HG03060 (cell line): ENCODE measurements at regions not wholly inside any gene's neighbourhood (a gene's known extent, or its start where the extent isn't known, plus 50 kb on each side); places are given as distances from the start of the nearest gene placed in this dataset.
"Not testable (repeated sequence)": the region's sequence is repeated elsewhere in the genome, so short reads cannot be mapped to it uniquely, and the experiment has no call there.

Experiments used
- ATAC-seq: cut with Tn5 transposase; IDR thresholded peaks from one replicate; pipeline ENCODE4 v1.9.1; 2021; ENCODE audit warnings: low read depth, moderate number of reproducible peaks; ENCODE audit not compliant: unreplicated experiment

DNA sequence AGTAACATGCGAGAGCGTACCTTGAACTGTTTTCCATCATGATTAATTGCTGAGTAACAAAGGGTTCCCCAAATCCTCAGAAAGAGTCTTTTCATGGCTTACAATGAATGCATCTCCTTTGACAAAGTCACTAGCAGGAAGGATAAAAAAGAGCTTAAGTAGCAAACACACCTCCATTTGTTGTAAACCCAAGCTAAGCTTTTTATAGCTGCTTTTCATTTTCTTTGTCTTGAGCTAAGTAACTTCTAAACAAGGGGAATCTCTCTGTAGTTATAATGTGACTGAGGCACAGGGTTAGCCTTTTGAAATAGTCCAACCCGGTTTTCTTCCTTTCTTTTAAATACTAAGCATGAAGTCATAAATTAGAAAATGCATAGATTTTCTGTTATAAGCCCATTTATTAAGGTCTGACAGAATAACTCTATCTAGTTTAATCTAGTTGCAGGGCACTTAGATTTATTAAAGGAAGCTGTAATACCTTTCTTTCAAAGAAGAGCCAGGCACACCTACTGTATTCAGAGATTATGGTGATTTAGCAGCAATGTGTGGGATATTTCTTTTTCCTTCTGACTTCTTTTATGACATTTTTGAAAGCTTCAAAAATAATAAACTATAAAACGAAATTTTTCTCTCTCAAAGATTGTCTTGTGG lies 226.9 kb upstream of the SMIM31 start:
- ATAC-seq = no peak

DNA sequence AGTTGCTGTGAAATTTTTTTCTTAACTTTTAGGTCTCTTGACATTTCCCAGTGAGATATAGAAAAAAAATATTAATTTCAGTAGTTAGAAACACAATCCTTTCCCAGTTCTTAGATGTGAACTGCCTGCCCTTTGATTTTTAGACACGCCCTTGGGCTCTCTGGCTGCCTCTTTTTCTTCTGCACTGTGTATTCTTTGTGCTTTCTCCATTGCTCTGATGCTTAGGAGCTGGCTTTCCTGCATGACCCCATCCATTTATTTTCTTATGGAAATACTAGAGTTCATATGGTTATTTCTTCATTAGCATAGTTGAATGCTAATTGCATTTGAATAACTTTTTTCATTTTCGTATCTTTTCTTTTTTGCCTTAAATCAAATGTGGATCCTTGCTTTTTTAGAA lies 224.9 kb upstream of the SMIM31 start:
- ATAC-seq = no peak

DNA sequence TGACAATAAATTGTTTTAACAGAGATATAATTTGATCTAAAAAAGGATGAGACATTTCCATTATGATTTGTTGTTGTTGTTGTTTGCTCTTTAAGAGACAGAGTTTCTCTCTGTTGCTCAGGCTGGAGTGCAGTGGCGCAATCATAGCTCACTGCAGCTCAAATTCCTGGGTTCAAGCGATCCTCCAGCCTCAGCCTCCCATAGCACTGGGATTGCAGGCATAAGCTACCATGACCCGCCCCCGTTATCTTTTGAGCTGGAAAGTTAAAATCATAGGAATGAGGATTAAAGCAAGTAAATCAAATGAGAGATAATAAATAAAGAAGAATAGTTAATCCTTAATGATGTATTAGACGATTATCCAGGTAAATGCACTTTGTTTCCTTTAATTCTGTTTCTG lies 224.4 kb upstream of the SMIM31 start:
- no peak for ATAC-seq

DNA sequence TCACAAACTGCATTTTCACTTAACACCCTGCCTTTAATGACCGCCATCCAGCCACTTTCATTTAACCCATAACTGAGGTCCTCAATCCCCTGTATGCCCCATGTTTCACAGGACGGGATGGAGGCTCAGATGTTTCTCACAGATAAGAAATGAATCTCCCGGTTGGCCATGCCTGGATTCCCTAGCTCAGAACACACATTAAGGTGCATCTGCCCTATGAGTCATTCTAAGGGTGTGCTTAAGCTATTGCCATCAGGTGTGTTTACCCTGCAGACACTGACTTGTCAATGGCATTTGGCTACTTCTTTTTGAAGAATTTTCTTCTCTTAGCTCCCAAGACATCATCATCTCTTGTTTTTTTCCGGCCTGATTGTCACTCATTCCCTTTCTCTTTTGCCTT lies 222.6 kb upstream of the SMIM31 start:
- no peak for ATAC-seq

DNA sequence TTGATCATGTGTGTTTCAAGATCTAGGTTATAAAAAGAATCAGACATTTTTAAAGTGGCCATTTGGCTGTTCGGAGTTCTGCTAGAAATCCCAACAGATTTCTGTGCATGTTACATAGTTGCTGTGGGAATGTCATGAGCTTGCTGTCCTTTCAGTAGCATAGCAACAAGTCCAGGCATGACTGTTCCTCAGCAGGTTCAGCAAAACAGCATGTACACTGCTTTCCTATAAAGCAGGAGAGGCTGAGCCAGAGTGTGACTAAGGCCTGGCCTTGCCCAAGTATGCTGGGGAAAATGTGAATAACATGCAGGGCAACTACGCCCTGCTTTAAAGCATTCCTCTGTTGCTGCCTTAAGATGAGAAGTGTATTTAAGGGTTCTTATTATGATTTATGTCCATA lies 217.1 kb upstream of the SMIM31 start:
- ATAC-seq = no peak

DNA sequence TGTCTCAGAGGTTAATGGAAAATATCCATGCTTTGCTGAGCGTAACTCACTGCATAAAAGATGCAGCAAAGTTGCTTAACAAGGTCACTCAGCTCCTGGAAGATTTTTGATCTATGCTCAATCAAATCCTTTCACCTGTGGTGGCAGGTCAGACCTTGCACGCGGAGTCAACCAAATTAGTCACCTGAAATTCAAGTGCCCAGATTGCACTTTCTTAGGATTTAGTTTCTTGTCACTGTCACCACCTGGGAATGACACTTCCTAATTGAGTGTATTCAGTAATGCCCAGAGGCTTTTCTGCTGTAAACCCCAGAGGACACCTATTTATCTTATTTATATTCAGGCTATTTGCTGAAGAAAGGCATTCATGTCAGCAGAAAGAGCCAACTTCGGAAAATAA lies 215.8 kb upstream of the SMIM31 start:
- no peak for ATAC-seq

DNA sequence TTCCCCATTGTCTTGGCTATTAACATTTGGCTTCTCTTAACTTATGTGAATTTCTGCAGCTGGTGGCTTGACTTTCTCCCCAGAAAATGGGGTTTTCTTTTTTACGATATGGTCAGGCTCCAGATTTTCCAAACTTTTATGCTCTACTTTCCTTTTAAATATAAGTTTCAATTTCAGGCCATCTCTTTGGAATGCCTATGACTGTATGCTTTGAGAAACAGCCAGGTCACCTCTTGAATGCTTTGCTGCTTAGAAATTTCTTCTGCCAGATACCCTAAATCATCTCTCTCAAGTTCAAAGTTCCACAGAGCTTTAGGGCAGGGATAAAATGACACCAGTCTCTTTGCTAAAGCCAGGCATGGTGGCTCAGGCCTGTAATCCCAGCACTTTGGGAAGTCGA lies 212.9 kb upstream of the SMIM31 start:
- no peak for ATAC-seq

DNA sequence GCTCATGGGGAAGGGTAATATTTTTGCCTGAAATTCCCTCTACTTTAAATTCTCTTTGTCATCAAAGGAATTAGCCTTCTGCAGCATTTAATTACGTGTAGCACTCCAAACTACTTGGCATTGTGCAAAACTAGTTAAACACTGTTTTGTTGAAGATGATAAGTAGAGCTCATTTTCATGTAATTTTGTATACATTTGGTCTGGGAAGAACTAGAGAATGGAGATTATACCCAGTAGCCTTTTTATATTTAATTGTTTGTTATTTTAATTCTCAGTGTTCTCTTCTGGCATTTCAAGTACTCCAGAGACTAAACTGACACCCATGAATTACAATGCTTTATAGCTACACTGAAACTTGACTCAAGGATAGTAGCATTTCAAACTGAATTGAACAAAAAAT lies 211.5 kb upstream of the SMIM31 start:
- ATAC-seq = no peak

DNA sequence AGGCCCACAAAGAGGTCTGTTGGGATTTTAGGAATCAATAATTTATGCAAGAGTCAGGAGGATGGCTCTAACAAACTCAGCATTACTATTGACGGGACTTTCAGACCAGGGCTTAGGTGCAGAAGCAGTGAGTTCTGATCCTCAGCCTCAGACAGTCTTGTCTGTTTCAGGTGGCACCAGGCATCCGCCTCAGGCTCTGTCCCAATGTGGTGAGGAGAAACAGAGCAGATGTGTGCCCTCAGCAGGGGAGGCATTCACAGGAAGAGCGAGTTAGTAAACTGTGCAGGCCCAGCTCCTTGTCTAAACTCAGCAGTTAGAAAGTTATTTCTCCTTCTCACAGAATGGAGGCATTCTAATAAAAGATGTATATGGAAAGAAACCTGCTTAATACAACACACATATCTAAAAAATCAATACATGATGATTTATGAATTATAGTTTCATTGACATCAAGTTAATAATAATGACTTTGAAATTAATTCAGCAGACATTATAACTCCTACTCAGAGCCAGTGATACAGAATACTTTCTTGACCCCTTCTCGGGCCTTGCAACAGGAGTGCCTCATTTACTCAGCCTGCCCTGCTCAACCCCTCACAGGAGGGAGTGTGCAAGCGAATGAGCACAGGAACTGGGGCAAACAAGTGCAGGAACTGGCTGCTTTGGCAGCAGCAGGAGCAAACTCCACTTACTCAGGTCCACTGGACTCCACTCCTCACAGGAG lies 202.8 kb upstream of the SMIM31 start:
- no peak for ATAC-seq

DNA sequence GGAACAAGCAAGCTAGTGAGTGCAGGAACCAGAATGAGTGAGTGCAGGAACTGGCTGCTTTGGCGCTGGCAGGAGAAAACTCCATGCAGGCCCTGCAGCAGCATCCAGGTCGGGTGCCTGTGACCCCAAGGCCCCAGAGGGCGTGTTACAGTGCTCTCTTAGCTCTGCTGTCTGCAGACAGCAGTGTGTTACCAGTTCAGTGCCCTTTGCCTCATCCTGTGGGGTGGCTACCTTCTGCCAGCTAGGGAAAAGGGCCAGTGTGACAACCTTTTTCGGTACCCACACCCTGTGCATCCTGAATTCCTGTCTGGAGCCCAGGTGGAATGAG lies 202.3 kb upstream of the SMIM31 start:
- ATAC-seq = no peak

DNA sequence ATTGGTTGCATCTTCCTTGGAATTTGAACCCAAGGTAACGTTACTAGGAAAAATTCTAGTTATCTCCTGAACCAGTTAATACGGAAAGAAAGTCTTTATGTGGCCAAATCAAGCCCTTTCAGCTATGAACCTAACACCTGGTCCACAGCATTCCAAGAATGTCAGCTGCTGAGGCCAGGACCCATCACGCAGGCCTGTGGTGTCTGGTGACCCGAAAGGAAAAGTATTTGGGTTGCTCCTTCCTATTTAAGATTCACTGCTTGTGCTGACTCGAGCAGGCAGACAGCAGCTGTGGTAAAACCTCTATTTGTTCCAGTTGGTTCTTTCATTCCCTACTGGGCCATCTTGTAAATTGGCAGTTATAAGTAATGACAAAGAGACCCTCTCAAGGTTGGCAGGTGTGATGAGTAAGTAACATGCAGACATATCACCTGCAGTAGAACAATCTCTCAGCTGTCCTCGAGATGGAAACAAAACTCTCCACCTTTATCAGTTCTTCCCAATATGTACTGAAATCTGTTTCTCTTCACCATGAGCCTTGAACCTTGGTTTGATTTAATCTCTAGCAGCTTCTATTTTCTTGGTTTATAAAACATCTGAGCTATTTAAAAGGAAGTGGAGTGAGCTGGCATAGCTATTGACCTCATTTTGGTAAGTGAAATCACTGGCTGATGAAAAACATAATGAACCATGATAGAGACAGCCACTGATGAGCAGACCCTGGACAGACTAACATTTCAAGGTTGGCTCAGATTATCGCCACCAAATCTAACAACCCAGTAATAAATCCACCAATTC lies 182.1 kb upstream of the SMIM31 start:
- ATAC-seq = no peak

DNA sequence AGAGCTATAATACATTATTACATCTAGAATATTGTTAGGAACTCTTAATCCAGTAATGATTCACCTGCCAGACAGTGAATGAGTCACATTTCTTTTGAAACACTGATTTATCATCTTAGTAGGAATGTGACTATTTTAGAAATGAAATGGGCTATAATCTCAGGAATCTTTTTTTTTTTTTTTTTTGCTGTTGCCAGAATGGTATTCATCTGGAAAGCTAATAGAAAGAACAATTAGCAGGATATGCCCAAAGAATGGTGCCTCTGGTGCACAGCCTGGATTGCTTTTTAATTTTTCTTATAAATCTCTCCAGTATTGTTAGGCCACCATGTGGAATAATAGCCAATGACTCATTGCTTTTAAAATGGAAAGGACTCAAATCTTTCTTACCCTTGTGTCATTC lies 181.1 kb upstream of the SMIM31 start:
- no peak for ATAC-seq

DNA sequence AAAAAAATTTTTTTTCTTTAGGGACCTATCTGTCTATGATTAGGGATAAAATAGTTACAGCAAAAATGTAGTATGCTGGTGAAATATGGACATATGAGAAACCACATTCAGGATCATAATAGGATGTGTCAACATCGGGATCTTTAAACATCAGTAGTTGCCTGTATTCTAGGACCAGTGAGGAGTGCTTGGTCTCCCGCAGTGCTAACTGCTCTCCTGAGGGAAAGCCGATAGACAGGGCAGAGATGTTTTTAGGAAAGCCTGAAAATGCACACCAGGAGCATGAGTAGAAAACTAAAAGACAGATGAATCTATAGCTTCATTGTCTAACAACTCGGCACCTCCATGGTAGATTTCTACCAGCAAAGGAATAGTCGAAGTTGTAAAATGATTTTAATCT lies 178.1 kb upstream of the SMIM31 start:
- ATAC-seq = no peak

DNA sequence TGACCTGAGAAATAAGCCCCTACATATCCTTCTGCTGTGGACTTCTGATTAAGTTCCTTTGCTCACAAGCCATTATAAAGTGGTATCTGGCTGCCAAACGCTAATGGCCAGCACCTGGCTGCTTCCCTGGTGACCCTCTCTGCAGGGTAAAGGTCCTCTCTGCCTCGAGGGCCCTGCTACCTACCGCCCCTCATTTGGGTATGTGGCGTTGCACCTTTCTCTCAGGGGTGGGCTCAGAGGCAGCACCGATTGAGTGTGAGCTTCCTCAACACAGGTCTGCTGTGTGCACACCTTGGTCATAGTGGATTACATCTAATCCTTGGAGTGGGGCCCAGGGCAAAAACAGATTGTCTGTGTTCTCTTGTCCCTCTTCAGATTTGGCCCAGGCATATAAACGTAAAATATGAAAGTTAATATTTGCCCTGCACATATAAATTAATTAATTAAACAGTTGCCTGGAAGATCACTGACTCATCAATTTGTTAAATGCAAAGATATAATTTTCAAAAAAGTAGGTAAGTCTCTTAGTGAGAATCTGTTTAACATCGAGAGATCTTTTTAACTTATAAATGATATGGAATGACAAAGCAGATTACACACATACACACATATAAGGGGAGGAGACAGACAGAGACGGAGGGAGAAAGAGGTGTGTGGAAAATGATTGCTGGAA lies 174.5 kb upstream of the SMIM31 start:
- no peak for ATAC-seq

DNA sequence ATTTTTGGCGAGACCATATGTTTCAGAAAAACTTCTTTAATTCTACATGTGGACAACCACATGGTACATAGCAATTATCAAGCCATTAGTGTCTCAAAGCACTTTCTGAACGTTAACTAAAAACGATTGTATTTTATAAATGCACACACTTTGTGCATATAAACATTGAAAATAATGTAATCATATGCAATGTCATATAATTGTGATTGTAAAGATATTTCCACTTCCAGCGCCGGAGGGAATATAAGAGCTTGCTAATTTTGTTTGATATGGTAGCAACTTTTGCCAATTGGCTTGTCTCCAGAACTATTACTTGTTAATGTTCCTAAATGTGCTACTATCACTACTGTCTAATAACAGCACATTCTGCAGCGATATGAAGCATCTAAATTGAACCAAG lies 162.3 kb upstream of the SMIM31 start:
- ATAC-seq = no peak

DNA sequence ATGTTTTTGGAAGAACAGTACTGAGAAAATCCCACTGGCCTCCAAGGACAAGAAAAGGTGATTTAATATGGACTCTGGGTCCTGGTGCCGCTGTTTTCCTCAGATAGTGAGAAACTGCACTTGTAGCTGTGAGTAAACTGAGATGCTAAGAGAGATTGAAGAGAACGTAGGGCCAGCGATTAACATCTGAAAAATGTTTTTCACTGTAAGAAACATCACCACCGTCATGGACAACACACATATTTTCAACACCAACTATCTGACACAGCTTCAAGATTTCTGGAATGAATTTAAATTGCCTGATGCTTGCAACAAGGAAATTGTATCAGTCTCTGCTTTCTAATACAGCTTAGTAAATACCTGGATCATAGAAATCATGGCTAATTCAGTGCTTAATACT lies 158.2 kb upstream of the SMIM31 start:
- ATAC-seq = no peak

DNA sequence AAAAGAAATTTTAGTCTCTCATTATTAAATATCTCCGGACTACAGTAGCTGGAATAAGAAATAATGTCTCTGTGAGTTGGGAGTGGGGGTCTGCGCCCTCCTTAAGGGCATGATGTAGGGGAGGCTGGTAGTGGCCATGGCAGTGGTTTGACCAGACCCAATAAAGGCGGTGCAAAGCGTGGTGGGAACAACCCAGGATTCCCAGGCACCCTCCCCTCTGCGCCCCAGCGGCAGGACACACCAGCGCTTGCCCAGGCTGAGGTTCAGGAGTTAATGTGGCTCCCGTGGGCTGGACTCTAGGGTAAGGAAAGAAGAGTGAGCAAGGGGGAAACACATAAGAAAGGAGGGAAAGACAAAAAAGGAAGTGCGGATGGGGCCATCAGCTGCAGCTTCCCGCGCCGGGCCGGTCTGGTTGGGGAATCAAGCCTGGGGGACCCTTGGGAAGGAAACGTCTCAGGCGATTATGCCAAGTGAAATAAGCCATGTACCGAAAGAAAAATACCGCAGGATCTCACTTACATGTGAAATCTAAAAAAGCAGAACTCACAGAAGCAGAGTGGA lies 157.5 kb upstream of the SMIM31 start:
- ATAC-seq = no peak

DNA sequence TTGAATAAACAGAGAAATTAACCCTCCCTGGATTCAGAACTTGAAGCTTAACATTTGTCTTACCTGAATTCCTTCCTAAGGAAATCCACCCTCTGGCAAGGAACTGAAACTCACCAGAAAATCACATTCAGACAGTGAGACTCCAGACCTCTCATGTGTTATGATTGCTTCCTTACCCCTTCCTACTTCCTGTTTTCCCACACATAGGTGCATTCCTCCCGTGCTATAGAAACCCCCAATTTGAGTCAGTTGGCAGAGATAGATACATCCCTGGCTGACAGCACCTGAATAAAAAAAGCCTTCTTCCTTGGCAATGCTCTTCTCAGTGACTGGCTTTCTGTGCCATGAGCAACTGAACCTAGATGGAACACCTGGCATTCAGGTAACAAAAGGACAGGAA lies 157.0 kb upstream of the SMIM31 start:
- ATAC-seq = no peak

DNA sequence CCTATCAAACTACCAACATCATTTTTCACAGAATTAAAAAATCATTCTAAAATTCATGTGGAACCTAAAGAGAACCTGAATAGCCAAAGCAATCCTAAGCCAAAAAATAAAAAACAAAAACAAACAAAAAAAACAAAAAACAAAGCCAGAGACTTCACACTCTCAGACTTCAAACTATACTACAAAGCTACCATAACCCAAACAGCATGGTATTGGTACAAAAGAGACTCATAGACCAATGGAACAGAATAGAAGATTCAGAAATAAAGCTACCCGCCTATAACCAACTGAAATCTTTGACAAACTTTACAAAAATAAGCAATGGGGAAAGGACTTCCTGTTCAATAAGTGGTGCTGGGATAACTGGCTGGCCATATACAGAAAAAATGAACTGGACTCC lies 152.3 kb upstream of the SMIM31 start:
- ATAC-seq = no peak

DNA sequence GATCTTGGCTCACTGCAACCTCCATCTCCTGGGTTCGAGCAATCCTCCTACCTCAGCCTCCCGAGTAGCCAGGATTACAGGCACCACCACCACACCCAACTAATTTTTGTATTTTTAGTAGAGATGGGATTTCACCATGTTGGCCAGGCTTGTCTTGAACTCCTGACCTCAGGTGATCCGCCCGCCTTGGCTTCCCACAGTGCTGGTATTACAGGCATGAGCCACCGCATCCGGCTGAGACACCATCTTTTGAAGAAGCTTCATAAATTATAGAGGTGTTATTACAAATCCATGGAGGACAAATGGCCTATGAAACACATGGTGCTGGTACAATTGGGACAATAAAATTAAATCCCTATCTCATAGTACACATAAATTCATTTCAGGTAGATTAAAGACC lies 148.1 kb upstream of the SMIM31 start:
- ATAC-seq = not testable (repeated sequence)

DNA sequence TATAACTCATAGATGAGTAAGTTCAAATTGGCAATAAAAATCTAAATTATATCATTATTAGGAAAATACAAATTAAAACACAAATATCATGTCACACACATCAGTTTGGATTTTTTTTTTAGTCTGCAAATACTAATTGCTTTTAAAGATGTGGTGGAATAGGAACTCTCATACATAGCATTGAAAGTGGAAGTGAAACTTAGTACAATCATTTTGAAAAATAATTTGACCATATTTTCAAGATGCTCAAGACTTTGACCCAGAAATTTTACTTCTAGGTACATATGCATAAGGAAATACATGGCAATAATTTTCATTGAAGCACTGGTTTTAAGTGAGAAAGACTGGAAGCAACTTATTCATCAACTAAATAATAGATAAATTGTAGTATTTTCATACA lies 147.5 kb upstream of the SMIM31 start:
- ATAC-seq = peak; percentile 99
